H4 (cell line): ENCODE measurements at regions not wholly inside any gene's neighbourhood (a gene's known extent, or its start where the extent isn't known, plus 50 kb on each side); places are given as distances from the start of the nearest gene placed in this dataset.

Experiments
- DNase-seq: peaks from one replicate; pipeline ENCODE4 v3.0.0-alpha.2; 2015; ENCODE audit warnings: low spot score

- DNase-seq = no peak
Observed at GRCh38 chr14:96143906-96144305, 60.7 kb upstream of the BDKRB2 start.

GRCh38 chr14:96145116-96145864 is 59.3 kb upstream of the BDKRB2 start:
- peak; percentile 38 for DNase-seq

DNA sequence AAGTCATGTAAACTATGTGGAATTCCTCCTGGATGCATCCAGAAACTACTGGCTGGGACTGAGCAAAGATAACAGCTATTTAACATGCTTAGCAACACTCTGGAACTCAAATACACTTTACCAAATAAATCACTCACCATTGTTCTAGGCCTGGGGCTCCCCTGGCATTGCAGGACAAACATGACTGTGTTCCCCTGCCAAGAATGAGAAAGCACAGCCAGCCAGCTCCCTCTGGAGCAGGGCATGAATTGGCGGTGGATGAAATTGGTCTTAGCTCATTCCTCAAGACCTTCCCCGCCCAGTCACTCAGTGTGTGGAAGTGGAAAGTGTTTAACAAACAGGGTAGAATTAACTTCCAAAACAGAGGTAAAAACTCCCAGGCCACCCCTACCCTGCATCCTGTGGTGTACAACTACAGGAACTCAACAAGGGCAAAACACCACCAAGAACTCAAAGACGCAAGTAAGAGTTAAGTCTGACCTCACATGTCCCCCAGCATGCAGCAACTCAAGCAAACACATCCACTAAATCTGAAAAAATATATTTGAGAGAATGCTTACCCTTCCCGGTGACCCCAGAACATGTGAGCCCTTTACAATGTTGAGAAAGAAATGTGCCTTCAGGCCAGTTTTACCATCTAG is 58.4 kb upstream of the BDKRB2 start:
- DNase-seq = peak; percentile 75

- no peak for DNase-seq
Observed at GRCh38 chr14:96148631-96149030, 56.0 kb upstream of the BDKRB2 start.

GRCh38 chr14:96149131-96149530 is 55.5 kb upstream of the BDKRB2 start:
- DNase-seq = no peak

DNA sequence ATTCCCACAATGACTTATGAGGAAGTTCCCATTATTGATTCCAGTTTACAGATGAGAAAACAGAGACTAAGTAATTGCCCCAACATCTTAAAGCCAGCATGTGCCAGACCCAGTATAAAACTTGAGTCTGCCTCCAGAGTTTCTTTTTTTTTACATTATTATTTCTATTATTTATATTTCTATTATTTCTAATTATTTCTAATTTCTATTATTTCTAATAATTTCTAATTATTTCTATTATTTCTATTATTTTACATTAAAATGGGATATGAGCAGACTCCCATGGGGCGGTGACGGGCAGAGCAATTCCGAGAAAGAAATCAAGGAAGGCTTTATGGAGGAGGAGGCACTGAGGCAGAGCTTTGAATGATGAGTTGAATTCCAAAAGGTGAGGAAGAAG is 54.4 kb upstream of the BDKRB2 start:
- no peak for DNase-seq

GRCh38 chr14:96151242-96151641 is 53.4 kb upstream of the BDKRB2 start:
- no peak for DNase-seq

- no peak for DNase-seq
Observed at GRCh38 chr14:96153003-96153402, 51.6 kb upstream of the BDKRB2 start.
